ENCODE measurements at regions not wholly inside any gene's neighbourhood (a gene's known extent, or its start where the extent isn't known, plus 50 kb on each side); places are given as distances from the start of the nearest gene placed in this dataset.

DNA sequence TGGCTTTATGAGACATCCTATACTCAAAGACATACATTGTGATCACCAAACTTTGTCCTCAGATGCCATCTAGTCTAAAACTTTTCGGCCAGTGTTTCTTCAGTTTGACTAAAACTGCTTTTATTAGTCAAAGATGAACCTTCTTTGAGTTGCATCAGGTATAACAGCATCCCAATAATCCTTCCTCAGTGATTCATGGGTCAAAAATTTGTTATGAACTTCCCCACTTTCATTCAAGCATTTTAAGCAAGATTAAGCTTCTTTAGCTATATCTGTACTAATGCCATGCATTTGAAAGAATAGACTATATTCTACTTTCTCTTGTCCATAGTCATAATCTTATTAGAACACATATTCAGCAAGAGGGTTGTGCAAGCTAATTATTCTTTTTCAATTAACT is 1070.4 kb upstream of the ADGRL3 start:
- TF ChIP-seq, protein P1, sequence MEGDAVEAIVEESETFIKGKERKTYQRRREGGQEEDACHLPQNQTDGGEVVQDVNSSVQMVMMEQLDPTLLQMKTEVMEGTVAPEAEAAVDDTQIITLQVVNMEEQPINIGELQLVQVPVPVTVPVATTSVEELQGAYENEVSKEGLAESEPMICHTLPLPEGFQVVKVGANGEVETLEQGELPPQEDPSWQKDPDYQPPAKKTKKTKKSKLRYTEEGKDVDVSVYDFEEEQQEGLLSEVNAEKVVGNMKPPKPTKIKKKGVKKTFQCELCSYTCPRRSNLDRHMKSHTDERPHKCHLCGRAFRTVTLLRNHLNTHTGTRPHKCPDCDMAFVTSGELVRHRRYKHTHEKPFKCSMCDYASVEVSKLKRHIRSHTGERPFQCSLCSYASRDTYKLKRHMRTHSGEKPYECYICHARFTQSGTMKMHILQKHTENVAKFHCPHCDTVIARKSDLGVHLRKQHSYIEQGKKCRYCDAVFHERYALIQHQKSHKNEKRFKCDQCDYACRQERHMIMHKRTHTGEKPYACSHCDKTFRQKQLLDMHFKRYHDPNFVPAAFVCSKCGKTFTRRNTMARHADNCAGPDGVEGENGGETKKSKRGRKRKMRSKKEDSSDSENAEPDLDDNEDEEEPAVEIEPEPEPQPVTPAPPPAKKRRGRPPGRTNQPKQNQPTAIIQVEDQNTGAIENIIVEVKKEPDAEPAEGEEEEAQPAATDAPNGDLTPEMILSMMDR (IDR thresholded peaks at IDR 0.05; ENCODE audit: poor library complexity) = no peak
- TF ChIP-seq EZH2 (IDR thresholded peaks at IDR 0.05; ENCODE audit: borderline replicate concordance) (no peak), EZH2phosphoT487 (IDR thresholded peaks at IDR 0.05; ENCODE audit: low read depth, severe bottlenecking, unreplicated experiment) (no peak)

Measured in hepatocyte (in vitro differentiated cells).